Pancreas (tissue), 10 donors: ENCODE measurements at regions not wholly inside any gene's neighbourhood (a gene's known extent, or its start where the extent isn't known, plus 50 kb on each side); places are given as distances from the start of the nearest gene placed in this dataset.
A peak's percentile ranks its signal among the peaks of the same experiment; 100 is the strongest.

Experiments
- ATAC-seq, 4 donors: fragments of 200-7000 bp; cut with Tn5 transposase; one replicate each; pipeline versions ENCODE4 v1.8.0 to v1.9.1; 2020; ENCODE audit warnings: mild to moderate bottlenecking in 4 of 4, moderate library complexity in 4 of 4
- DNase-seq, 6 donors: peaks; one replicate each; pipeline ENCODE4 v3.0.0-alpha.2; 2020
- FAIRE-seq: peaks from 2 replicates; lab custom pipeline; 2012; peaks lifted over from hg19 to GRCh38; lab: Jason Lieb, UNC
- H3K27ac ChIP-seq, 4 donors: fragments of 200-600 bp; sonication (generic); 1 replicate in 3 of 4; 2 replicates in 1 of 4; pipeline versions ENCODE4 v1.5.0 to v1.8.0; 2020
- H3K27me3 ChIP-seq, 4 donors: fragments of 200-600 bp; one replicate each; pipeline ENCODE4 v1.8.0; 2021
- H3K36me3 ChIP-seq, 3 donors: fragments of 200-600 bp; sonication (generic) in 1 of 3; one replicate each; pipeline versions ENCODE4 v1.5.0 to v1.8.0; 2020 to 2021
- H3K4me1 ChIP-seq, 3 donors: fragments of 200-600 bp; one replicate each; pipeline ENCODE4 v1.8.0; 2021
- H3K4me3 ChIP-seq, 4 donors: fragments of 200-600 bp; sonication (generic) in 2 of 4; one replicate each; pipeline versions ENCODE4 v1.5.0 to v1.8.0; 2020 to 2021
- H3K9me3 ChIP-seq, 4 donors: fragments of 200-600 bp; one replicate each; pipeline ENCODE4 v1.8.0; 2021
- WGBS, 2 donors: extraction: QIAGEN DNeasy Blood & Tissue Kit; methylation state at CpG; one replicate each; pipeline ENCODE4 v1.1.7; 2013; 5-methylcytosine and 5-hydroxymethylcytosine counted together
- intact Hi-C, 3 donors: fragments of 100-400 bp; cut with DNase I; formaldehyde crosslinking; loops; one replicate each; pipeline versions ENCODE4 v1.11.1 to v1.14.2; 2022
- TF ChIP-seq, protein P1 (sequence below), 4 donors: fragments of 200-600 bp; sonication (generic) in 3 of 4; IDR thresholded peaks; one replicate each; pipeline versions ENCODE4 v1.5.0 to v1.8.0; 2021; ENCODE audit warnings: antibody characterized with exemption in 4 of 4
- donor health status: healthy with polysubstance abuse.
- donor health status: DM: no; HTN: no; CAD: no; lungs with moderate emphysema.
- donor health status: DM: no; HTN: no; CAD: no.
- donor health status: control.
- donor health status: control.
- donor health status: Bipolar disorder and iron deficiency.
- donor health status: DM: yes; HTN: yes; CAD: no.
- donor health status: DM: no; HTN: no; CAD: no.
- donor health status: DM: no; HTN: no; CAD: no.
- donor health status: DM: yes; HTN: yes; CAD: no.

DNA sequence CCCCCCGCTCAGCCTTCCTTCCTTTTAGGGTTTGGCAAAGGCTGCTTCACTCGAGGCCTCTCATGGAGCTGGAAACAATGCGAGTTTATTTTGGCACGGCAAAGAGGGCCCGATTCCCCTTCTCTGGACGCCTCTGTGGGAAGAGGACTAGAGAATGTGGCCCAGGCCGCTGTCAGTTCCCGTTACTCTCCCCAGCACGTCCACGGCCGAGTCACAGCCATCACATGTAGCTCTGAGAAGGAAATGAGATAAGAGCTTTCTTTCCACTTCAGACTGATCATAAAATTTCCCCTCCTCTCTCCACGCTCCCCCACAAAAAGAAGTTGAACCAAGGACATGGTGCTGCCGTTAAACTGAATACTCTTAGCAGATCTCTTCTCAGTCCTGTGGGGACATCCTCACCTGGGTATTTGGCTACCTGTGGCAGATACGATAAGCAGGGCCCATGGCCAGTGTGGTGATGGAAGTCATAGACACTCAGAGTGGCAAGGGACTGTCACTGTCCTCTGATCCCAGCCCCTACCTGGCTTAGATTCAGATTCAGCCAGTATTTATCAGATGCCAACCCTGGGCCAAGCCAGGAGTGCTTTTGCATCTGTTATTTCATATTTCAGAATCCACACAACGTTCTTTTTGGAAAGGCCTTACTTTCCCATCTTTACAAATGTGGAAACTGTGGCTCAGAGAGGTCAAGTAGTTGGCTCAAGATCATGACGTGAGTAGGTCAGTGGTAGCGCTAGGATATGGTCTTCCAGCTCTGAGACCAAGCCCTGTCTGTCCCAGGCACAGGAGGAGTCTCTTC lies 101.2 kb downstream of the MCFD2 start:
- H3K36me3 ChIP-seq, result no peaks in the 10 kb centered on the region
- intact Hi-C loops, result loop anchor here in 1 of 3 donors (5.0 kb wide), 1 partner anchor 58 kb away; no protein-coding TSS in a partner anchor
- H3K27ac ChIP-seq, result peak overlapping the region in 2 of 4 donors; percentile 29 to 56
- no peak overlapping the region for H3K4me3 ChIP-seq
- DNase-seq, result peak in 1 of 6 donors; percentile 29
- H3K27me3 ChIP-seq, result no peaks in the 10 kb centered on the region
- H3K9me3 ChIP-seq, result no peaks in the 10 kb centered on the region
- 76 to 80% methylated on average over 17 of the region's 17 CpGs for WGBS, 2 donors
- peak in 3 of 4 donors; percentile 51 to 68 (median 64) for ATAC-seq
- TF ChIP-seq, protein P1, sequence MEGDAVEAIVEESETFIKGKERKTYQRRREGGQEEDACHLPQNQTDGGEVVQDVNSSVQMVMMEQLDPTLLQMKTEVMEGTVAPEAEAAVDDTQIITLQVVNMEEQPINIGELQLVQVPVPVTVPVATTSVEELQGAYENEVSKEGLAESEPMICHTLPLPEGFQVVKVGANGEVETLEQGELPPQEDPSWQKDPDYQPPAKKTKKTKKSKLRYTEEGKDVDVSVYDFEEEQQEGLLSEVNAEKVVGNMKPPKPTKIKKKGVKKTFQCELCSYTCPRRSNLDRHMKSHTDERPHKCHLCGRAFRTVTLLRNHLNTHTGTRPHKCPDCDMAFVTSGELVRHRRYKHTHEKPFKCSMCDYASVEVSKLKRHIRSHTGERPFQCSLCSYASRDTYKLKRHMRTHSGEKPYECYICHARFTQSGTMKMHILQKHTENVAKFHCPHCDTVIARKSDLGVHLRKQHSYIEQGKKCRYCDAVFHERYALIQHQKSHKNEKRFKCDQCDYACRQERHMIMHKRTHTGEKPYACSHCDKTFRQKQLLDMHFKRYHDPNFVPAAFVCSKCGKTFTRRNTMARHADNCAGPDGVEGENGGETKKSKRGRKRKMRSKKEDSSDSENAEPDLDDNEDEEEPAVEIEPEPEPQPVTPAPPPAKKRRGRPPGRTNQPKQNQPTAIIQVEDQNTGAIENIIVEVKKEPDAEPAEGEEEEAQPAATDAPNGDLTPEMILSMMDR (IDR thresholded peaks at IDR 0.05), result no peak
- H3K4me1 ChIP-seq, result no peaks in the 10 kb centered on the region
- FAIRE-seq, result no peak

GRCh38 chr2:46813680-46814079 lies 101.9 kb downstream of the MCFD2 start:
- no peaks in the 10 kb centered on the region for H3K36me3 ChIP-seq
- DNase-seq (no peak), FAIRE-seq (no peak), ATAC-seq (no peak)
- intact Hi-C loops, result loop anchor here in 1 of 3 donors (5.0 kb wide), 1 partner anchor 59 kb away; no protein-coding TSS in a partner anchor
- H3K9me3 ChIP-seq, result no peaks in the 10 kb centered on the region
- TF ChIP-seq, protein P1 (IDR thresholded peaks at IDR 0.05), result no peak
- no peaks in the 10 kb centered on the region for H3K4me1 ChIP-seq
- H3K27ac ChIP-seq, result peak overlapping the region in 1 of 4 donors; percentile 50
- 80 to 88% methylated on average over 4 of the region's 4 CpGs for WGBS, 2 donors
- H3K4me3 ChIP-seq, result no peak overlapping the region
- H3K27me3 ChIP-seq, result no peaks in the 10 kb centered on the region

- Histone ChIP-seq H3K4me3 (no peak overlapping the region), H3K36me3 (no peaks in the 10 kb centered on the region), H3K9me3 (no peaks in the 10 kb centered on the region), H3K27me3 (no peaks in the 10 kb centered on the region), H3K4me1 (no peaks in the 10 kb centered on the region), H3K27ac (peak overlapping the region in 2 of 4 donors; percentile 8 to 17)
- ATAC-seq, result peak in 2 of 4 donors; percentile 18 to 29
- WGBS, 2 donors, result 83 to 88% methylated on average over 6 of the region's 6 CpGs
- FAIRE-seq, result no peak
- TF ChIP-seq, protein P1 (IDR thresholded peaks at IDR 0.05), result no peak
- peak in 1 of 6 donors; percentile 42 for DNase-seq
- intact Hi-C loops, result loop anchor here in 1 of 3 donors (5.0 kb wide), 1 partner anchor 59 kb away; no protein-coding TSS in a partner anchor
These were observed 102.6 kb downstream of the MCFD2 start for GRCh38 chr2:46813020-46813415.
